ENCODE measurements at regions not wholly inside any gene's neighbourhood (a gene's known extent, or its start where the extent isn't known, plus 50 kb on each side); places are given as distances from the start of the nearest gene placed in this dataset.

GRCh38 chr1:191901651-191902050 is 256.6 kb upstream of the RGS18 start:
- intact Hi-C loops (cut with DNase I; ENCODE audit: low total_unique reads), result no loop called here
- H3K27ac ChIP-seq, result no peak overlapping the region
- H3K27me3 ChIP-seq (replicated peaks in 1 of 7), result no peaks in the 10 kb centered on the region
- WGBS, 5 donors, result 91 to 97% (median 93%) methylated on average over 7 of the region's 7 CpGs
- no peaks in the 10 kb centered on the region for H3K36me3 ChIP-seq
- no peaks in the 10 kb centered on the region for H3K4me1 ChIP-seq
- TF ChIP-seq, protein P1, sequence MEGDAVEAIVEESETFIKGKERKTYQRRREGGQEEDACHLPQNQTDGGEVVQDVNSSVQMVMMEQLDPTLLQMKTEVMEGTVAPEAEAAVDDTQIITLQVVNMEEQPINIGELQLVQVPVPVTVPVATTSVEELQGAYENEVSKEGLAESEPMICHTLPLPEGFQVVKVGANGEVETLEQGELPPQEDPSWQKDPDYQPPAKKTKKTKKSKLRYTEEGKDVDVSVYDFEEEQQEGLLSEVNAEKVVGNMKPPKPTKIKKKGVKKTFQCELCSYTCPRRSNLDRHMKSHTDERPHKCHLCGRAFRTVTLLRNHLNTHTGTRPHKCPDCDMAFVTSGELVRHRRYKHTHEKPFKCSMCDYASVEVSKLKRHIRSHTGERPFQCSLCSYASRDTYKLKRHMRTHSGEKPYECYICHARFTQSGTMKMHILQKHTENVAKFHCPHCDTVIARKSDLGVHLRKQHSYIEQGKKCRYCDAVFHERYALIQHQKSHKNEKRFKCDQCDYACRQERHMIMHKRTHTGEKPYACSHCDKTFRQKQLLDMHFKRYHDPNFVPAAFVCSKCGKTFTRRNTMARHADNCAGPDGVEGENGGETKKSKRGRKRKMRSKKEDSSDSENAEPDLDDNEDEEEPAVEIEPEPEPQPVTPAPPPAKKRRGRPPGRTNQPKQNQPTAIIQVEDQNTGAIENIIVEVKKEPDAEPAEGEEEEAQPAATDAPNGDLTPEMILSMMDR (IDR thresholded peaks at IDR 0.05 in 8 of 11, conservative IDR thresholded peaks at IDR 0.05 in 3 of 11), result no peak
- TF ChIP-seq POLR2A (IDR thresholded peaks at IDR 0.05) (no peak), POLR2AphosphoS5 (IDR thresholded peaks at IDR 0.05) (no peak)
- H3K4me3 ChIP-seq, result no peak overlapping the region
- H3K9me3 ChIP-seq, result no peaks in the 10 kb centered on the region
- no peak for DNase-seq

DNA sequence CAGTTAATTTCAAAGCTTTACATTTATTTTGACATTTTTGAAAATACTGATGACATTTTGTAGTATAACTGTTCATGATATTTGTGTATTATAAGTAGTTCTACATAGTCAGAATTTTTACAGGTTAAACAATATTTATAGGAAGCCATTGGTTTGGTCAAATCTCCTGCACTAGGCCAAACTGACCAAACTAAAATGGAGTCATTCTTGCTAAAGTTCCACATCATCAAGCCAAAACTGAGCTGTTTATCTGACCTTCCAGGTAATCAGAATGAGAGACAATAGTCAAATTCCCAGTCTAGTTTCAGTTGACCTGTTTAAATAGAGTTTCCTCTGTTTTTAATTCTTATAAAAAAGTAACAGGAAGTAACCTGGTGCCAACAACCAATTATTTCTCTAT is 253.3 kb upstream of the RGS18 start:
- Histone ChIP-seq H3K27ac (no peak overlapping the region), H3K36me3 (no peaks in the 10 kb centered on the region), H3K9me3 (peaks cover 0 to 8% (median 0%) of the 10 kb centered on the region in 8 donors), H3K4me3 (no peak overlapping the region), H3K4me1 (no peaks in the 10 kb centered on the region), H3K27me3 (replicated peaks in 1 of 7) (no peaks in the 10 kb centered on the region)
- intact Hi-C loops (cut with DNase I; ENCODE audit: low total_unique reads), result no loop called here
- TF ChIP-seq POLR2AphosphoS5 (IDR thresholded peaks at IDR 0.05) (no peak), POLR2A (IDR thresholded peaks at IDR 0.05) (no peak)
- TF ChIP-seq, protein P1 (IDR thresholded peaks at IDR 0.05 in 8 of 11, conservative IDR thresholded peaks at IDR 0.05 in 3 of 11), result no peak
- no peak for DNase-seq

DNA sequence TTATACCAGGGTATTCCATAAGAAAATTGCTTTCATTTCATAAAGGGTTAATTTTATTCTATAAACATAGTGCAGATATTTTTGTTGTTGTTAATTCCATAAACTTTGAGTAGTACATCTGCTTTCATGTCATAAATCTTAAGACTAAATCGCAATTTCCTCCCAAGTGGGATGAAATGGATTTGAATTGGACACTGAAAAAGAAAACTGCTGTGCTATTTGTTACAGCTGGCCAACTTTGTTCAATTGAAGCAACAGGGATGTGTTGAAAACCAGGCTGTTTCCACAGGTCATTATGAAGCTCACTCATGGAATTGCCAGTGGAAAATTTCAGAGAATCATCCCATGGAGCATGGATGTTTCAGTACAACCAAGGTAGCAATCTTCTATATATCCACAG is 252.5 kb upstream of the RGS18 start:
- 59 to 79% (median 75%) methylated on average over 1 of the region's 1 CpG for WGBS, 5 donors
- no peaks in the 10 kb centered on the region for H3K36me3 ChIP-seq
- H3K9me3 ChIP-seq, result peaks cover 0 to 14% (median 0%) of the 10 kb centered on the region in 8 donors
- no peak for DNase-seq
- no peak overlapping the region for H3K27ac ChIP-seq
- H3K27me3 ChIP-seq (replicated peaks in 1 of 7), result no peaks in the 10 kb centered on the region
- H3K4me1 ChIP-seq, result no peaks in the 10 kb centered on the region
- intact Hi-C loops (cut with DNase I; ENCODE audit: low total_unique reads), result no loop called here
- no peak overlapping the region for H3K4me3 ChIP-seq
- TF ChIP-seq, protein P1 (IDR thresholded peaks at IDR 0.05 in 8 of 11, conservative IDR thresholded peaks at IDR 0.05 in 3 of 11), result no peak
- TF ChIP-seq POLR2A (IDR thresholded peaks at IDR 0.05) (no peak), POLR2AphosphoS5 (IDR thresholded peaks at IDR 0.05) (no peak)

DNA sequence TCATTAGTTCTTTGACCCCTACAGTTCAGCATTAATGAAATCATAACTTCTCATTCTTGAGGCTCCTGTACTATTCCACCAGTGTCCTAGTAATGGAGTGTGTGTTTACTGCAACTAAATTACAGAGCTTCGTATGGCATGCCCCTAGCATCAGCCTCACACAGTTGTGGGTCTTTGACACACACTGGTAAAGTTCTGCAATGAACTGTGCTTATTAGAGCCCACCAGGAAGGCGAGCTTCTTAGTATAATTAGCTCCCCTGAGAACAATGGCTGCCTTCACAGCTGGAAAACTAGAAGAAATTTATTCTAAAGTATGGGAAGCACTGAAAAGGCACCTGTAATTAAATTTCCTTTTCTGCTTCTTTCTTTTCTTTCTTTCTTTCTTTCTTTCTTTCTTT is 251.1 kb upstream of the RGS18 start:
- Histone ChIP-seq H3K36me3 (no peaks in the 10 kb centered on the region), H3K4me3 (no peak overlapping the region), H3K4me1 (no peaks in the 10 kb centered on the region), H3K9me3 (peaks cover 0 to 14% (median 0%) of the 10 kb centered on the region in 8 donors), H3K27me3 (replicated peaks in 1 of 7) (no peaks in the 10 kb centered on the region), H3K27ac (no peak overlapping the region)
- no peak for DNase-seq
- WGBS, 5 donors, result 63 to 74% (median 72%) methylated on average over 2 of the region's 2 CpGs
- intact Hi-C loops (cut with DNase I; ENCODE audit: low total_unique reads), result no loop called here
- TF ChIP-seq POLR2A (IDR thresholded peaks at IDR 0.05) (no peak), POLR2AphosphoS5 (IDR thresholded peaks at IDR 0.05) (no peak)
- TF ChIP-seq, protein P1 (IDR thresholded peaks at IDR 0.05 in 8 of 11, conservative IDR thresholded peaks at IDR 0.05 in 3 of 11), result no peak
